H1 (cell line): ENCODE measurements at regions not wholly inside any gene's neighbourhood (a gene's known extent, or its start where the extent isn't known, plus 50 kb on each side); places are given as distances from the start of the nearest gene placed in this dataset.

Source experiments
- CTCF ChIA-PET: fragments of 300-600 bp; sonication (Branson Sonifier 250); formaldehyde crosslinking; loops from one replicate; lab custom pipeline; 2021; ENCODE audit not compliant: partially characterized antibody; lab: Charles Lee
- POLR2A ChIA-PET: fragments of 300-600 bp; sonication (Branson Sonifier 250); formaldehyde crosslinking; loops from one replicate; lab custom pipeline; 2021; ENCODE audit warnings: inconsistent platforms; ENCODE audit not compliant: partially characterized antibody; lab: Charles Lee
- DNase-seq, 2 experiments: peaks; one replicate each; pipeline versions ENCODE4 v3.0.0 to v3.0.0-alpha.2; 2010 to 2022; ENCODE audit warnings: low spot score in 2 of 2, low read depth in 1 of 2, mixed read lengths in 1 of 2
- FAIRE-seq: peaks from 2 replicates; lab custom pipeline; 2011; peaks lifted over from hg19 to GRCh38; lab: Jason Lieb, UNC
- H2AFZ ChIP-seq: 2 replicates; pipeline ENCODE4 v1.8.1; 2012; ENCODE audit warnings: low read length, inconsistent platforms
- H2AK5ac ChIP-seq: 2 replicates; pipeline ENCODE4 v1.6.1; 2013; ENCODE audit warnings: low read depth, low read length
- H2BK120ac ChIP-seq: replicated peaks from 2 replicates; pipeline ENCODE3; 2013; ENCODE audit warnings: low read depth, low read length, inconsistent platforms
- H2BK12ac ChIP-seq: 2 replicates; pipeline ENCODE4 v1.6.1; 2013; ENCODE audit warnings: low read depth, low read length
- H2BK15ac ChIP-seq: 2 replicates; pipeline ENCODE4 v1.6.1; 2013; ENCODE audit warnings: low read length
- H2BK20ac ChIP-seq: 2 replicates; pipeline ENCODE4 v1.6.1; 2013; ENCODE audit warnings: low read length
- H2BK5ac ChIP-seq: 2 replicates; pipeline ENCODE4 v1.6.1; 2013; ENCODE audit warnings: low read depth, low read length
- H3K14ac ChIP-seq: 2 replicates; pipeline ENCODE4 v1.6.1; 2013; ENCODE audit warnings: inconsistent platforms; ENCODE audit not compliant: insufficient read length
- H3K18ac ChIP-seq: 2 replicates; pipeline ENCODE4 v1.6.1; 2013; ENCODE audit warnings: low read length; ENCODE audit errors: extremely low read depth
- H3K23ac ChIP-seq: 2 replicates; pipeline ENCODE4 v1.6.1; 2013; ENCODE audit warnings: inconsistent platforms; ENCODE audit not compliant: insufficient read length
- H3K23me2 ChIP-seq: 2 replicates; pipeline ENCODE4 v1.6.1; 2013; ENCODE audit warnings: low read depth, low read length
- H3K27ac ChIP-seq: 2 replicates; pipeline ENCODE4 v1.6.1; 2011; ENCODE audit warnings: low read depth, low read length, inconsistent platforms
- H3K27me3 ChIP-seq, 4 experiments: replicated peaks in 1 of 4; 1 replicate in 1 of 4; 2 replicates in 3 of 4; pipeline versions ENCODE4 v1.6.1 to v1.8.1; 2011 to 2013; ENCODE audit warnings: low read length in 3 of 4, mild to moderate bottlenecking in 3 of 4, inconsistent platforms in 2 of 4, mixed read lengths in 2 of 4, moderate library complexity in 1 of 4; ENCODE audit not compliant: control insufficient read depth in 3 of 4, insufficient read depth in 3 of 4; ENCODE audit errors: extremely low read depth in 1 of 4
- H3K36me3 ChIP-seq, 4 experiments: 2 replicates each; pipeline versions ENCODE4 v1.6.1 to v1.8.1; 2011 to 2013; ENCODE audit warnings: mild to moderate bottlenecking in 4 of 4, low read length in 3 of 4, moderate library complexity in 2 of 4, control low read depth in 1 of 4, inconsistent platforms in 1 of 4; ENCODE audit not compliant: insufficient read depth in 4 of 4, control insufficient read depth in 2 of 4
- H3K4ac ChIP-seq: replicated peaks from 2 replicates; pipeline ENCODE3; 2013; ENCODE audit warnings: low read length, low read depth, mixed read lengths, inconsistent platforms; ENCODE audit not compliant: insufficient read length
- H3K4me1 ChIP-seq, 4 experiments: replicated peaks in 1 of 4; 1 replicate in 1 of 4; 2 replicates in 3 of 4; pipeline versions ENCODE4 v1.6.1 to v1.8.1; 2011 to 2013; ENCODE audit warnings: low read length in 3 of 4, inconsistent platforms in 2 of 4, mixed read lengths in 1 of 4; ENCODE audit not compliant: insufficient read depth in 4 of 4, control insufficient read depth in 3 of 4
- H3K4me2 ChIP-seq, 2 experiments: 2 replicates each; pipeline versions ENCODE4 v1.6.1 to v1.8.1; 2011 to 2013; ENCODE audit warnings: low read depth in 2 of 2, low read length in 2 of 2, control low read depth in 1 of 2, inconsistent platforms in 1 of 2, mild to moderate bottlenecking in 1 of 2; ENCODE audit not compliant: insufficient read depth in 1 of 2
- H3K4me3 ChIP-seq, 4 experiments: fragments of 200-600, 300-600 bp in 1 of 4; sonication (generic), shearing (Covaris generic), sonication (Bioruptor Twin) in 1 of 4; 2 replicates each; pipeline versions ENCODE4 v1.5.1 to v1.8.1; 2011 to 2016; ENCODE audit warnings: low read length in 4 of 4, low read depth in 3 of 4, control low read depth in 2 of 4, inconsistent platforms in 2 of 4, mild to moderate bottlenecking in 2 of 4, mixed read lengths in 1 of 4, moderate library complexity in 1 of 4; ENCODE audit not compliant: insufficient read depth in 2 of 4; ENCODE audit errors: extremely low read depth in 1 of 4
- H3K56ac ChIP-seq: replicated peaks from 2 replicates; pipeline ENCODE3; 2013; ENCODE audit warnings: low read depth, mild to moderate bottlenecking, mixed read lengths, low read length, inconsistent platforms; ENCODE audit not compliant: insufficient read length
- H3K79me1 ChIP-seq: 2 replicates; pipeline ENCODE4 v1.6.1; 2013; ENCODE audit warnings: low read depth, low read length, control low read depth
- H3K79me2 ChIP-seq, 2 experiments: 2 replicates each; pipeline versions ENCODE4 v1.6.1 to v1.8.1; 2012 to 2013; ENCODE audit warnings: low read length in 2 of 2, mild to moderate bottlenecking in 2 of 2, inconsistent platforms in 1 of 2; ENCODE audit not compliant: insufficient read depth in 2 of 2, control insufficient read depth in 1 of 2
- H3K9ac ChIP-seq, 4 experiments: replicated peaks in 1 of 4; 1 replicate in 1 of 4; 2 replicates in 3 of 4; pipeline versions ENCODE4 v1.6.1 to v1.8.1; 2011 to 2013; ENCODE audit warnings: low read depth in 3 of 4, low read length in 3 of 4, control low read depth in 2 of 4, mild to moderate bottlenecking in 2 of 4, moderate library complexity in 2 of 4, inconsistent platforms in 1 of 4; ENCODE audit errors: extremely low read depth in 1 of 4
- H3K9me3 ChIP-seq, 2 experiments: 2 replicates each; pipeline versions ENCODE4 v1.6.1 to v1.8.1; 2012 to 2013; ENCODE audit warnings: mild to moderate bottlenecking in 2 of 2, moderate library complexity in 2 of 2, control low read depth in 1 of 2, inconsistent platforms in 1 of 2, low read depth in 1 of 2, low read length in 1 of 2, mixed read lengths in 1 of 2; ENCODE audit not compliant: insufficient read depth in 2 of 2
- H4K20me1 ChIP-seq, 2 experiments: replicated peaks in 1 of 2; 2 replicates each; pipeline versions ENCODE3 to v1.8.1; 2011 to 2013; ENCODE audit warnings: inconsistent platforms in 2 of 2, low read length in 2 of 2, mild to moderate bottlenecking in 1 of 2; ENCODE audit not compliant: insufficient read depth in 2 of 2, control insufficient read depth in 1 of 2
- H4K5ac ChIP-seq: 2 replicates; pipeline ENCODE4 v1.6.1; 2013; ENCODE audit warnings: low read length, low read depth, mixed read lengths, inconsistent platforms; ENCODE audit not compliant: insufficient read length
- H4K8ac ChIP-seq: 2 replicates; pipeline ENCODE4 v1.8.0; 2013; ENCODE audit warnings: mild to moderate bottlenecking, moderate library complexity, low read length, inconsistent platforms; ENCODE audit not compliant: insufficient read depth; ENCODE audit errors: extremely low read depth
- H4K91ac ChIP-seq: replicated peaks from 2 replicates; pipeline ENCODE3; 2013; ENCODE audit warnings: low read length, mixed read lengths, inconsistent platforms; ENCODE audit not compliant: insufficient read length
- WGBS, 2 experiments: shearing (Covaris generic) in 1 of 2; methylation state at CpG; one replicate each; pipeline versions ENCODE4 v1.1.6 to v1.1.7; 2013 to 2015; ENCODE audit warnings: low lambda C conversion rate in 2 of 2, mixed read lengths in 2 of 2, inconsistent platforms in 1 of 2, low coverage in 1 of 2, missing lambda C conversion rate in 1 of 2; ENCODE audit not compliant: insufficient replicate concordance in 2 of 2, insufficient coverage in 1 of 2, insufficient read length in 1 of 2; ENCODE audit errors: extremely low coverage in 1 of 2, missing lambda C conversion rate in 1 of 2; 5-methylcytosine and 5-hydroxymethylcytosine counted together
- TF ChIP-seq, protein P1 (sequence below): IDR thresholded peaks from 2 replicates; pipeline ENCODE4 v1.6.1; 2012; ENCODE audit warnings: inconsistent platforms

DNA sequence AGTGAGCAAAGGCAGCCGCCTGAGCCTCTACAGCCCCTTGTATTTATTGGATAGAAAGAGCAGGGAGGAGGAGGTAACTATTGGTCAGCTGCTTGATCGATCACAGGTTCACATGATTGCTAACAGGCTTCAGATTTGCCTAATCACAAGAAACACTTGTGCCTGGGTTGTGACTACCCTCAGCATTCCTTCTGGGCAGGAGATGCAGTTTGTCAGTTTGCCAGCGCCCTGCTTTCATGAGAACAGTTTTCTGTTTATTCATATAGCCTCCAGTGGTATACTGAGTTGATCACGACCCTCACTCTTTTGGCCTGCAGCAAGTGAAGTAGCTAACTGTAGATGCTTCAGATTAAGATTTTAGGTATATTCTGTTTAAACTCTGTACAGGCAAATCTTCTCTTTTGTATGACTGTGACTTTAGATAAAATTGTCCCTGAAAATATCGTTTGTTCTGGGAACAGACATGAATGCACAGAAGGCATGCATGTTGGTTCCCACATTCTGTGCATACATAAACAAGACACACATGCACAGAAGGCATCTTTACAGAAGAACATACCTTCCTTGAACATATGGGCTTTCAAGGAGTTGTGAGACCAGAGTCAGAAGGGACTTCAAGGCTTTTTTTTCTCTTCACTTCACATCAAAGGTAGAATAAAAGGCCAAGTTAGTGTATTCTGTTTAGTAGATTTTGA lies 422.4 kb upstream of the STEAP1 start:
- Histone ChIP-seq H3K18ac (no peak overlapping the region), H2AK5ac (no peak overlapping the region), H3K23ac (no peak overlapping the region), H3K27me3 (no peaks in the 10 kb centered on the region), H4K5ac (no peak overlapping the region), H3K56ac (no peak overlapping the region), H3K4me2 (no peak overlapping the region), H3K23me2 (no peaks in the 10 kb centered on the region), H3K79me2 (no peaks in the 10 kb centered on the region), H3K36me3 (no peaks in the 10 kb centered on the region), H4K20me1 (no peaks in the 10 kb centered on the region), H4K8ac (no peak overlapping the region), H3K14ac (no peak overlapping the region), H2BK12ac (no peak overlapping the region), H3K9me3 (no peaks in the 10 kb centered on the region), H2BK20ac (no peak overlapping the region), H4K91ac (no peak overlapping the region), H2BK120ac (no peak overlapping the region), H2AFZ (peak overlapping the region; percentile 66; the same call in 1 of the 2 replicates), H3K79me1 (no peaks in the 10 kb centered on the region), H3K4ac (no peak overlapping the region), H2BK5ac (no peak overlapping the region), H3K4me3 (no peak overlapping the region), H3K9ac (no peak overlapping the region), H2BK15ac (no peak overlapping the region), H3K27ac (no peak overlapping the region), H3K4me1 (no peaks in the 10 kb centered on the region)
- TF ChIP-seq, protein P1, sequence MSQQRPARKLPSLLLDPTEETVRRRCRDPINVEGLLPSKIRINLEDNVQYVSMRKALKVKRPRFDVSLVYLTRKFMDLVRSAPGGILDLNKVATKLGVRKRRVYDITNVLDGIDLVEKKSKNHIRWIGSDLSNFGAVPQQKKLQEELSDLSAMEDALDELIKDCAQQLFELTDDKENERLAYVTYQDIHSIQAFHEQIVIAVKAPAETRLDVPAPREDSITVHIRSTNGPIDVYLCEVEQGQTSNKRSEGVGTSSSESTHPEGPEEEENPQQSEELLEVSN, result no peak
- no peak for DNase-seq
- no peak for FAIRE-seq
- ChIA-PET POLR2A (no interaction called here), CTCF (no interaction called here)
- 77% methylated on average over 4 of the region's 5 CpGs; no CpG with 5 or more reads in 1 of the 2 experiments for WGBS, 2 experiments
